Activated CD4-positive, alpha-beta memory T cell treated with anti-CD3 and anti-CD28 coated beads, Interleukin-2, amount 10 ng/mL, durations not matched to agents 7 days and 5 days (primary cell): ENCODE measurements at regions not wholly inside any gene's neighbourhood (a gene's known extent, or its start where the extent isn't known, plus 50 kb on each side); places are given as distances from the start of the nearest gene placed in this dataset.

ENCODE experiments used
- CTCF ChIA-PET: fragments of 350-600 bp; sonication (Branson Sonifier 250); formaldehyde crosslinking; loops from one replicate; lab custom pipeline; 2021; ENCODE audit warnings: antibody characterized with exemption, inconsistent platforms; lab: Charles Lee
- POLR2A ChIA-PET: fragments of 350-600 bp; sonication (Branson Sonifier 250); formaldehyde crosslinking; loops from one replicate; lab custom pipeline; 2021; ENCODE audit warnings: antibody characterized with exemption; lab: Charles Lee
- DNase-seq: peaks from one replicate; pipeline ENCODE4 v3.0.0-alpha.2; 2020
- H3K27ac Mint-ChIP-seq: one replicate; pipeline ENCODE4 v1.8.0; 2021; ENCODE audit warnings: mild to moderate bottlenecking, mixed read lengths
- H3K27me3 Mint-ChIP-seq: one replicate; pipeline ENCODE4 v1.8.0; 2021; ENCODE audit warnings: mixed read lengths
- H3K36me3 Mint-ChIP-seq: one replicate; pipeline ENCODE4 v1.8.0; 2021; ENCODE audit warnings: low read depth, mixed read lengths
- H3K4me1 Mint-ChIP-seq: one replicate; pipeline ENCODE4 v1.8.0; 2021; ENCODE audit warnings: mixed read lengths
- H3K4me3 Mint-ChIP-seq: one replicate; pipeline ENCODE4 v1.8.0; 2021; ENCODE audit warnings: mild to moderate bottlenecking, mixed read lengths
- H3K9me3 Mint-ChIP-seq: one replicate; pipeline ENCODE4 v1.8.0; 2021; ENCODE audit warnings: mixed read lengths

- Mint-ChIP-seq H3K4me3 (no peak overlapping the region), H3K27ac (no peak overlapping the region), H3K9me3 (peaks cover 4% of the 10 kb centered on the region), H3K36me3 (no peaks in the 10 kb centered on the region), H3K4me1 (no peaks in the 10 kb centered on the region), H3K27me3 (no peaks in the 10 kb centered on the region)
- DNase-seq, result no peak
- ChIA-PET CTCF (no interaction called here), POLR2A (no interaction called here)
Observed at GRCh38 chr2:149924549-149925213, 337.1 kb upstream of the MMADHC start.

- no peaks in the 10 kb centered on the region for H3K27me3 Mint-ChIP-seq
- H3K36me3 Mint-ChIP-seq, result no peaks in the 10 kb centered on the region
- no peak for DNase-seq
- ChIA-PET CTCF (no interaction called here), POLR2A (no interaction called here)
- no peak overlapping the region for H3K4me3 Mint-ChIP-seq
- peaks cover 4% of the 10 kb centered on the region for H3K9me3 Mint-ChIP-seq
- H3K4me1 Mint-ChIP-seq, result no peaks in the 10 kb centered on the region
- H3K27ac Mint-ChIP-seq, result no peak overlapping the region
Observed at GRCh38 chr2:149924028-149924427, 336.5 kb upstream of the MMADHC start.

GRCh38 chr2:149921911-149922616 is 334.5 kb upstream of the MMADHC start:
- POLR2A ChIA-PET, result no interaction called here
- CTCF ChIA-PET, result no interaction called here
- H3K36me3 Mint-ChIP-seq, result no peaks in the 10 kb centered on the region

GRCh38 chr2:149920389-149920788 is 332.8 kb upstream of the MMADHC start:
- H3K9me3 Mint-ChIP-seq, result peaks cover 4% of the 10 kb centered on the region
- no peak overlapping the region for H3K4me3 Mint-ChIP-seq
- H3K27me3 Mint-ChIP-seq, result no peaks in the 10 kb centered on the region
- POLR2A ChIA-PET, result no interaction called here
- CTCF ChIA-PET, result interaction anchor here (0.7 kb wide), 1 partner anchor 323 kb away, joined by 3 read pairs; no protein-coding TSS in a partner anchor
- no peaks in the 10 kb centered on the region for H3K36me3 Mint-ChIP-seq
- H3K4me1 Mint-ChIP-seq, result no peaks in the 10 kb centered on the region
- no peak overlapping the region for H3K27ac Mint-ChIP-seq
- DNase-seq, result no peak

More at GRCh38 chr2:149921911-149922616, 334.5 kb upstream of the MMADHC start:
- no peaks in the 10 kb centered on the region for H3K27me3 Mint-ChIP-seq
- H3K4me3 Mint-ChIP-seq, result no peak overlapping the region
- no peak overlapping the region for H3K27ac Mint-ChIP-seq
- no peak for DNase-seq
- H3K9me3 Mint-ChIP-seq, result peaks cover 4% of the 10 kb centered on the region
- no peaks in the 10 kb centered on the region for H3K4me1 Mint-ChIP-seq

GRCh38 chr2:149915151-149915550 is 327.6 kb upstream of the MMADHC start:
- Mint-ChIP-seq H3K9me3 (peaks cover 3% of the 10 kb centered on the region), H3K27me3 (no peaks in the 10 kb centered on the region), H3K4me1 (no peaks in the 10 kb centered on the region), H3K36me3 (no peaks in the 10 kb centered on the region), H3K4me3 (no peak overlapping the region), H3K27ac (no peak overlapping the region)
- no peak for DNase-seq
- ChIA-PET POLR2A (no interaction called here), CTCF (no interaction called here)

GRCh38 chr2:149908726-149909683 is 321.4 kb upstream of the MMADHC start:
- no peaks in the 10 kb centered on the region for H3K27me3 Mint-ChIP-seq
- no peak overlapping the region for H3K4me3 Mint-ChIP-seq
- POLR2A ChIA-PET, result no interaction called here
- no peaks in the 10 kb centered on the region for H3K36me3 Mint-ChIP-seq
- H3K4me1 Mint-ChIP-seq, result no peaks in the 10 kb centered on the region
- H3K27ac Mint-ChIP-seq, result no peak overlapping the region
- CTCF ChIA-PET, result no interaction called here
- no peak for DNase-seq
- no peaks in the 10 kb centered on the region for H3K9me3 Mint-ChIP-seq

- no peak overlapping the region for H3K27ac Mint-ChIP-seq
- ChIA-PET POLR2A (no interaction called here), CTCF (no interaction called here)
- H3K27me3 Mint-ChIP-seq, result no peaks in the 10 kb centered on the region
- peaks cover 2% of the 10 kb centered on the region for H3K9me3 Mint-ChIP-seq
- H3K4me1 Mint-ChIP-seq, result no peaks in the 10 kb centered on the region
- no peaks in the 10 kb centered on the region for H3K36me3 Mint-ChIP-seq
- no peak overlapping the region for H3K4me3 Mint-ChIP-seq
- DNase-seq, result no peak
Observed at GRCh38 chr2:149906886-149907285, 319.3 kb upstream of the MMADHC start.

GRCh38 chr2:149904352-149905175 is 317.0 kb upstream of the MMADHC start:
- Mint-ChIP-seq H3K4me1 (no peaks in the 10 kb centered on the region), H3K27me3 (no peaks in the 10 kb centered on the region), H3K36me3 (no peaks in the 10 kb centered on the region), H3K27ac (no peak overlapping the region), H3K9me3 (peaks cover 4% of the 10 kb centered on the region), H3K4me3 (no peak overlapping the region)
- no peak for DNase-seq
- POLR2A ChIA-PET, result no interaction called here
- CTCF ChIA-PET, result no interaction called here

GRCh38 chr2:149903626-149904025 is 316.1 kb upstream of the MMADHC start:
- Mint-ChIP-seq H3K4me1 (no peaks in the 10 kb centered on the region), H3K27ac (no peak overlapping the region), H3K36me3 (no peaks in the 10 kb centered on the region), H3K9me3 (peaks cover 4% of the 10 kb centered on the region), H3K4me3 (no peak overlapping the region), H3K27me3 (no peaks in the 10 kb centered on the region)
- DNase-seq, result no peak
- ChIA-PET CTCF (no interaction called here), POLR2A (no interaction called here)

GRCh38 chr2:149902081-149902480 is 314.5 kb upstream of the MMADHC start:
- H3K27ac Mint-ChIP-seq, result no peak overlapping the region

GRCh38 chr2:149901231-149901859 is 313.8 kb upstream of the MMADHC start:
- DNase-seq, result no peak
- H3K9me3 Mint-ChIP-seq, result peaks cover 7% of the 10 kb centered on the region
- H3K4me1 Mint-ChIP-seq, result no peaks in the 10 kb centered on the region
- H3K27me3 Mint-ChIP-seq, result no peaks in the 10 kb centered on the region
- POLR2A ChIA-PET, result no interaction called here
- H3K36me3 Mint-ChIP-seq, result no peaks in the 10 kb centered on the region
- no peak overlapping the region for H3K27ac Mint-ChIP-seq
- CTCF ChIA-PET, result no interaction called here
- no peak overlapping the region for H3K4me3 Mint-ChIP-seq

More at GRCh38 chr2:149902081-149902480, 314.5 kb upstream of the MMADHC start:
- Mint-ChIP-seq H3K36me3 (no peaks in the 10 kb centered on the region), H3K27me3 (no peaks in the 10 kb centered on the region), H3K4me3 (no peak overlapping the region), H3K9me3 (peaks cover 7% of the 10 kb centered on the region), H3K4me1 (no peaks in the 10 kb centered on the region)
- POLR2A ChIA-PET, result no interaction called here
- no peak for DNase-seq
- CTCF ChIA-PET, result no interaction called here

GRCh38 chr2:149899390-149899789 is 311.8 kb upstream of the MMADHC start:
- Mint-ChIP-seq H3K27ac (no peak overlapping the region), H3K36me3 (no peaks in the 10 kb centered on the region), H3K4me1 (no peaks in the 10 kb centered on the region), H3K9me3 (peaks cover 7% of the 10 kb centered on the region), H3K4me3 (no peak overlapping the region), H3K27me3 (no peaks in the 10 kb centered on the region)
- no peak for DNase-seq
- CTCF ChIA-PET, result no interaction called here
- POLR2A ChIA-PET, result no interaction called here
